GM10266 (cell line): ENCODE measurements at regions not wholly inside any gene's neighbourhood (a gene's known extent, or its start where the extent isn't known, plus 50 kb on each side); places are given as distances from the start of the nearest gene placed in this dataset.

Experiments
- DNase-seq: peaks from one replicate; pipeline ENCODE4 v3.0.0; 2012; ENCODE audit errors: extremely low spot score
- CTCF ChIP-seq: IDR thresholded peaks from 2 replicates; pipeline ENCODE4 v1.5.1; 2012; ENCODE audit warnings: mild to moderate bottlenecking, low read depth; ENCODE audit not compliant: control insufficient read depth, insufficient read depth; ENCODE audit errors: missing control alignments

GRCh38 chr19:30882411-30883005, 466.7 kb downstream of the TSHZ3 start:
- TF ChIP-seq CTCF: no peak
- no peak for DNase-seq

DNA sequence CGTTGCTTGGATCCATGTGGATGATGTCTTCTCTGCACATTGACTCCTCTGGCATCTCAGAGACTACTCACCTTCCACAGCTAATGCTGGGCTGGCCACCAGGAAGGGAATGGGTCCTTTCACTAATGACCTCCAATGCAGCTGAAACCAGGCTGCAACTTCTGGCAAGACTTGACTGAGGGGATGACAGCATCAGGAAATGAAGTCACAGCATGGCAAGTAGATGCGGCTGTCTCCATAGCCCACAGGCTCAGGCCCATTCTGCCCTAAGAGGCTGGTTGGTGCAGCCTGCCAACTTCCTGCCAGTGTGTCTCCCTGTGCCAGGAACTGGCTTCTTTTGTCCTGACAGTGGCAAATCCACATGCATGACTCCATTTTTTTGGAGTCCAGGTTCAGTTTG, 467.3 kb downstream of the TSHZ3 start:
- no peak for TF ChIP-seq CTCF
- DNase-seq: no peak

GRCh38 chr19:30881281-30881680, 468.0 kb downstream of the TSHZ3 start:
- no peak for TF ChIP-seq CTCF
- DNase-seq: no peak

DNA sequence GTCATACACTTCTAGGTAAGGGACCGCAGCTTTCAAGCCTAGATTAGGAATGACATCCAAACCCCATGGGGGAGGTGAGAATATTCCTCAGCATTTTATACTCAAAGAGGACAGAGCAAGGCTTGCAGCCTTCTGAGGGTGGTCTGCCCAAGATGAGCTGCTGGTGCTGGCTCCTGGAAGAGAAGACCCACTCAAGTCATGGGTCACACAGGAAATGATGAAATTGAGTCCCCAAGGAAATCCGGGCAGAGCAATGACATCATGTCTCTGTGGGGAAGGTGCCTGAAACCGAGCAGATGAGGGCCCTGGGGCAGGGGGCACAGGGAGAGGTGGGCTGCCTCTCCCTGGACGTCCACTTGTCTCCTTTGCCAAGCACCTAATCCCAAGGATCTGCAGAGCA, 468.7 kb downstream of the TSHZ3 start:
- DNase-seq: no peak
- TF ChIP-seq CTCF: no peak

DNA sequence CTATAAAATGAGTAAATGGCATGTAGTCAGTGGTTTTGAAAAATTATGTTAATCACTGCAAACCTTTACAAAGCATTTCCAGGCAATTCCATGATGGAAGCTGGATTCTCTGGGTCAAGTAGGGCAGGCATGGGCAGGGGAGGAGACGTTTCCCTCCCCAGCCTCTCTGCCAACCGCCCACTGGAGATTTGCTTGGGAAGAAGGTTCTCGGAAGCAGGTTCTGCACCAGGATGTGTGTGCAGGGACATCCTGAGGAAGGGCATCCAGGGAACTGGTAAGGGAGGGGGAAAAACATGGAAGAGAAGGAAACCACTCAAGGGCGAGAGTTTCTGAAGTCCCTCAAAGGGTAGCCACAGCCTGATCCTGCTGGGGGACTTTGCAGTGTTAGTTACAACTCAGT, 469.1 kb downstream of the TSHZ3 start:
- no peak for TF ChIP-seq CTCF
- no peak for DNase-seq

DNA sequence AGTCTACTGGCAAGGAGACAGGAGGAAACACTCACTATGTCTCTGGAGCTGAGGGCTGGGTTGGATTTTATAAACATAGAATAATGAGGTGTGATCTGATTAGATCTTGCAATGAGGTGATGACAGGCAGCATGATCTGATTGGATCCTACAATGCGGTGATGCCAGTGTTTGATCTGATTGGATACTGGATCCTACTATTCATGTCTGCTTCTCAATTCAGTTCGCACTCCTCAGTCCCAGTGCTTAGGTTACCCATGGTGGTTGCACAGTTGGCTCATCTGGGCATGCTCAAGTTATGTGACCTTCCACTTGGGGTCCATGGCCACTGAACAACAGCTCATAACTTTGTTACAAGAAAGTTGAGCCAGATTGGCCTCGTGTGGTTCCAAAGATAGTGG, 469.5 kb downstream of the TSHZ3 start:
- TF ChIP-seq CTCF: no peak
- DNase-seq: no peak

GRCh38 chr19:30879225-30879624, 470.0 kb downstream of the TSHZ3 start:
- no peak for TF ChIP-seq CTCF
- no peak for DNase-seq

DNA sequence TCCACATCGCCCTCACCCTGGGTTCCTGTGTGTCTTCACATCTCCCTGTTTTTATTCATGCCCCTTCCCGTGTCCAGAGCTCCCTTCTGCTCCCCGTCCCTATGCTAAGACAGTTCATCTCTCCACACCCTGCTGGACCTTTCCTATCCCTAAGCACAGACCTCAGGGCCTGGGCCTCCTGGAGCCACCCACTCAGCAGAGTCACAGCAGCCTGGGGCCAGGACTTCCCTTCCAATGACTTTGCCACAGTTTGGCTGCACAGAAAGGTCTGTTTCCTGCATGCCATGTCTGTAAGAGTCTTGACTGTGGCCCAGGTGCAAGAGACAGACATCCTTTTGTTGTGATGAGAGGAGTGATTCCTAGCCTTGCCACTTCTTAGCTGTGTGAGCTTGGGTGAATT, 470.7 kb downstream of the TSHZ3 start:
- TF ChIP-seq CTCF: no peak
- no peak for DNase-seq
